ENCODE measurements at regions not wholly inside any gene's neighbourhood (a gene's known extent, or its start where the extent isn't known, plus 50 kb on each side); places are given as distances from the start of the nearest gene placed in this dataset.

- no peak for DNase-seq (ENCODE audit: extremely low read depth, low read depth)
- no peak for TF ChIP-seq CTCF (IDR thresholded peaks at IDR 0.05; ENCODE audit: low read depth, low read length)
Measured at GRCh38 chr6:44606976-44607375, 219.5 kb downstream of the CDC5L start.

GRCh38 chr6:44608175-44608574 lies 220.7 kb downstream of the CDC5L start:
- DNase-seq (ENCODE audit: extremely low read depth, low read depth), result peak; percentile 4
- TF ChIP-seq CTCF (IDR thresholded peaks at IDR 0.05; ENCODE audit: low read depth, low read length), result no peak

GRCh38 chr6:44609051-44609612 lies 221.6 kb downstream of the CDC5L start:
- TF ChIP-seq CTCF (IDR thresholded peaks at IDR 0.05; ENCODE audit: low read depth, low read length), result no peak
- no peak for DNase-seq (ENCODE audit: extremely low read depth, low read depth)

GRCh38 chr6:44614396-44614795 lies 226.9 kb downstream of the CDC5L start:
- no peak for DNase-seq (ENCODE audit: extremely low read depth, low read depth)
- no peak for TF ChIP-seq CTCF (IDR thresholded peaks at IDR 0.05; ENCODE audit: low read depth, low read length)

GRCh38 chr6:44615621-44616020 lies 228.1 kb downstream of the CDC5L start:
- no peak for DNase-seq (ENCODE audit: extremely low read depth, low read depth)
- TF ChIP-seq CTCF (IDR thresholded peaks at IDR 0.05; ENCODE audit: low read depth, low read length), result no peak

- no peak for DNase-seq (ENCODE audit: extremely low read depth, low read depth)
- no peak for TF ChIP-seq CTCF (IDR thresholded peaks at IDR 0.05; ENCODE audit: low read depth, low read length)
Measured at GRCh38 chr6:44617416-44617815, 229.9 kb downstream of the CDC5L start.

GRCh38 chr6:44618371-44618770 lies 230.9 kb downstream of the CDC5L start:
- TF ChIP-seq CTCF (IDR thresholded peaks at IDR 0.05; ENCODE audit: low read depth, low read length), result no peak
- no peak for DNase-seq (ENCODE audit: extremely low read depth, low read depth)
